22Rv1 (cell line): ENCODE measurements at regions not wholly inside any gene's neighbourhood (a gene's known extent, or its start where the extent isn't known, plus 50 kb on each side); places are given as distances from the start of the nearest gene placed in this dataset.

Source experiments
- ZFX ChIP-seq: fragments of 450-650 bp; IDR thresholded peaks from 2 replicates; pipeline ENCODE4 v1.6.1; 2017; ENCODE audit warnings: antibody characterized with exemption, borderline replicate concordance
- TF ChIP-seq, protein P1 (sequence below): fragments of 450-650 bp; IDR thresholded peaks from 2 replicates; pipeline ENCODE4 v1.5.1; 2017; ENCODE audit warnings: mild to moderate bottlenecking

DNA sequence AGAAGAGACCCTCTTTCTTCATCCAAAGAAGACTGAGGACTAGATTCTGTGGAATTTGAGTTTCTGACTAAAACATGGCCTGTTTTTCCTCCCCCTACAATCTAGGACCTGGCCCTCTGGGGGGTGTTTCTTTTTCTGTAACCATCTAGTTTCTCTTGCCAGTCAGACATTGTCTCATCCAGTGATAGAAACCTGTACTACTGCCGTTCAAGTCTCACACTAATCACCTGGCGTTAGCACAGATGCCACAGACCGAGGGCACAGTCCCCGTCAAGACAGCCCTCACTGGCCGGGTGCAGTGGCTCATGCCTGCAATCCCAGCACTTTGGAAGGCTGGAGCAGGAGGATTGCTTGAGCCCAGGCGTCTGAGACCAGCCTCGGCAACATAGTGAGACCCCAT is 126.9 kb upstream of the NDUFV2 start:
- TF ChIP-seq, protein P1, sequence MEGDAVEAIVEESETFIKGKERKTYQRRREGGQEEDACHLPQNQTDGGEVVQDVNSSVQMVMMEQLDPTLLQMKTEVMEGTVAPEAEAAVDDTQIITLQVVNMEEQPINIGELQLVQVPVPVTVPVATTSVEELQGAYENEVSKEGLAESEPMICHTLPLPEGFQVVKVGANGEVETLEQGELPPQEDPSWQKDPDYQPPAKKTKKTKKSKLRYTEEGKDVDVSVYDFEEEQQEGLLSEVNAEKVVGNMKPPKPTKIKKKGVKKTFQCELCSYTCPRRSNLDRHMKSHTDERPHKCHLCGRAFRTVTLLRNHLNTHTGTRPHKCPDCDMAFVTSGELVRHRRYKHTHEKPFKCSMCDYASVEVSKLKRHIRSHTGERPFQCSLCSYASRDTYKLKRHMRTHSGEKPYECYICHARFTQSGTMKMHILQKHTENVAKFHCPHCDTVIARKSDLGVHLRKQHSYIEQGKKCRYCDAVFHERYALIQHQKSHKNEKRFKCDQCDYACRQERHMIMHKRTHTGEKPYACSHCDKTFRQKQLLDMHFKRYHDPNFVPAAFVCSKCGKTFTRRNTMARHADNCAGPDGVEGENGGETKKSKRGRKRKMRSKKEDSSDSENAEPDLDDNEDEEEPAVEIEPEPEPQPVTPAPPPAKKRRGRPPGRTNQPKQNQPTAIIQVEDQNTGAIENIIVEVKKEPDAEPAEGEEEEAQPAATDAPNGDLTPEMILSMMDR = no peak
- TF ChIP-seq ZFX = no peak
